ENCODE measurements at regions not wholly inside any gene's neighbourhood (a gene's known extent, or its start where the extent isn't known, plus 50 kb on each side); places are given as distances from the start of the nearest gene placed in this dataset.

DNA sequence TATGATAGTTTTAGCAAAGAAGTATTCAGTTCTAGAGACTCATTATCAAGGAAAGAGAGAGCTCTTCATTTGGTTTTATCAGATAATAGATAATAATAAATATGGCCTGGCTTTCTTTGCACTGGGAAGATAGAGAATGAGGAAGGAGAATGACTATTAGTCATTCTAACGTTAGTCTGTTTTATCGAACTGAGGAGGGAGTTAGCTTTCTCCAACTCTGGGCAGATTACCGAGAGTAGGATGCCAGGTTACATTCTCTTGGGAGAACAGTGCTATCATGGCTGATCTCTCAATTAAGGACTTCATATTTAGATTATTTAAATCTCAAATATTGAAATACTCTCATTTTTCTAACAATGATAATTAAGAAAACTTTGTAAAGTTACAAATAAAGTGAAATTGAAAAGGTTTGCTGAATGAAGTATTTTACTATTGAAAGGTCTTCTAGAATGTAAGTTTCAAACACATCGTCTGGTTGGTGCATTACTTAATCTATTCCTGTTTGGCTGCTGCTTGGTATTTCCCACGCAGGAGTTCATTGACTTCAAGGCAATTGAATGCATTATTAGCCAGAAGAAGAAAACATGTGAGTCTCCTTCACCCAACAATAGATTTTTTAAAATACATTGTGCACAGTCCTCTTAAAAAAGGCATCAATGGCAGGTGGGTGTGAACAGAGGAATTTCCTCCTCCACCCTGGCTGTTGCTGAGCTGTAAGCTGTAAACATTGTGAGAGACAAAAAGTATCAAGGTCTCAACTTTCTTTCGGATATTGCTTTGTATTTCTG lies 140.8 kb downstream of the C9orf152 start:
- DNase-seq, result peak; percentile 46 to 67 (median 64)

GRCh38 chr9:110068212-110068611 lies 139.7 kb downstream of the C9orf152 start:
- DNase-seq, result no peak

GRCh38 chr9:110069326-110070248 lies 138.4 kb downstream of the C9orf152 start:
- peak; percentile 95 to 99 (median 96) for DNase-seq

DNA sequence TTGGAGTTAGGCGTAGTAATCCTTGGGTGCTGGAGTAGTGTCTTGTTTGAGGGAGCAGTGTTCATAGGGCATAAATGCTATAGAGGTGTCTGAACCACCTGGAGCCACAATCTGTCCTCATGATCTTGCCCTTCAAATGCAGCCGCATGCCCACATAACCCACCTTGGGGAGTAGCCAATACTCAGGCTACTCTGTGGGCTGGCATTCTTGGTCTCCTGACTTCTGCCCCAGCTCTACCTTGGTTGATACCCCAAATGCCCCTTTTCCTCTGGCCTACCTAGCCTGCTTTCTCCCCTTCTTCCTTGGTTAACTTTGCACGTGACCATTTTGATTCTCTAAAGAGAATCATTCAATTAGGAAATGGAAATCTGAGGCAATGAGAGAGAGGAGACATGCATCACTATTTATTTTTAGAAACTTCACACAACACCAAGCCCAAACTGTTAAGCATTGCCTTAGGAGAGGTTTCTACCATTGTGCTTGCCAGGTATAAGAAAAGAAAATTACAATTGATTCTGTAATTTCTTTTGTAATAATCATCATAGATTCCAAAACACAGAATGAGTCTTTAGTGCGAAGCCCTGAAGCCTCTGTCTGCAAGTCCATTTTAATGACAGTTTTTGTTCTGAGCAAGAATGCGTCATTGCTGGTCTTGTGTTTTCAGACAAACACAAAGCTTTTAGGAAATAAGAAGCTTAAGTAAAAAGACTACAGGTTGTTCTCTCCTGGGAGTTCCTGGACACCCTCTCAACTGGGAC lies 135.2 kb downstream of the C9orf152 start:
- no peak for DNase-seq

DNA sequence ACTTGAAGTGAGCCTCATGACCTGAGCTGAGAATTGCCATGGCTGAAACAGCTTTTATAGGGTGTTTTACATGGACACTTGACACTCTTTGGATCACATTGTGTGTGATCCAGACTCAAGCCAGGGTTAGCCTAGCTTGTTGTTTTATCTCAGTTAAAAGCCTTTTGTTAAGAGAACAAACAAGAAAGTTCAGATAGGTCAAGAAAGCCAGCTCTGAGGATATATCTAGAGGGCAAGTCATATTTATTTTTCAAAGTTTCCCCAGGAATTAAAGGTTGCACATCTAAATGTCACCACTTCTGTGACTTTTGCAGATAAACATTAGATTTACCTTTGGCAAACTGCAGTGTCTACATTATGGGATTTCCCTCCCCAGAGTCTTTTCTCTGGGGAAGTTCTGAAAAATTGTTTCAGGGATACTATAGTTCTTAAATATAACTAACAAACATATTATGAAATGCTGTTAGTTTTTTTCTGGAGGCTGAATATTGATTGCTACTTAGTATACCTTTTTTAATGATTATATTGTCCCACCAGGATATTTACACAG lies 134.5 kb downstream of the C9orf152 start:
- DNase-seq, result peak in 2 of 3 donors; percentile 66 to 77

DNA sequence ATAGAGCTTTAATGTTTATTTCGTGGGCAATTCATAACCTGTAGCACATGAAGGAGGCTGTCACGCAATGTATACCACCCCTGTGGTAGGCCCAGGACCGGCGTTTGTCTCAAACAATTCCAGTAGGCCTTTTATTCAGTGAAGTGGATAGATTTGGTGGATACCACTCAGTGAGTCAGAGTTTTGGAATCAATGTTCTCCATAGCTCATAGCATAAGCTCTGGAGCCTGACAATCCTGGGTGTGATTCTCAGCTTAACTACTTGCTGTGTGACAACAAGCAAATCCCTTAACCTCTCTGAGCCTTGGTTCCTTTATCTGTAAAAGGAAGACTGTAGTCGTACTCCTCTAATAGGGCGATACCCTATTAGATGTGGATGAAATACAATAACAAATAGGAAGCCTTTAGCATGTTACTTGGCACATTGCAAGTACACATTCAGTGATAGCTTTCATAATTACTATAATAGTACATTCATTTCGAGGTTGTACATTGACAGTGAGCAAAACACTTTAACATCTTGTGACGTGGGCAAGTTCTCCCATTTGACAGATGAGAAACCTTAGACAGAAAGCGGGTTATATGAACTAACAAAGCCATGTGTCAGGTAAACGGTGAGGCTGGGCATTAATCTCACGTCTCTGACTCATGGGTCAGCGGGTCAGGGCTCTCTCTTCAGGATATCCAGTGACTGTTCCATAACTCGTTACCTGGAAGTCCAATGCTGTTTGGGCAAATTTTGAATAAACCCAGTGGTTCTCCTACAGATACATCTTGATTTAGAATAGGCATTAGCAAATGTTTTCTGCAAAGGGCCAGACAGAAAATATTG lies 130.8 kb downstream of the C9orf152 start:
- DNase-seq, result no peak

- DNase-seq, result no peak
Measured at GRCh38 chr9:110077925-110078324, 130.0 kb downstream of the C9orf152 start.

GRCh38 chr9:110078604-110079003 lies 129.4 kb downstream of the C9orf152 start:
- DNase-seq, result no peak

DNA sequence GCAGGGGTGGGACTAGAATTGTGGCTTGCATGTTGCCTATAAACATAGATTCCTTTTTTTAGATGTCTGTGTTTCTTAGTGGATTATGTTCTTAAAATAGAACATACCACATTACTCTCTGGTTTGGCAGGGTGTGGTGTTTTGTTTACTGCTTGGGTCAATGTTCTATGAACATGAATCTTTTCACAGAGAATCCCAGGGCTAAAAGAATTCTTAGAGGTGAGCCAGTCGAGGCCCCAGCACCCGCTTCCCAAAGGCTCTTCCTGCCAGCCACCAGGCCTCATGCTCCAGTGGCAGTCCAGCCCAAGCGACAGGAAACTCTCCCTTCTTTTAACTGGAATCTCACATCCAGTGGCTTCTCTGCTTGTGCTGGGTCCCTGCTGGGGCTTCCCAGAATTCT lies 126.6 kb downstream of the C9orf152 start:
- DNase-seq, result no peak

GRCh38 chr9:110083866-110084265 lies 124.1 kb downstream of the C9orf152 start:
- no peak for DNase-seq

DNA sequence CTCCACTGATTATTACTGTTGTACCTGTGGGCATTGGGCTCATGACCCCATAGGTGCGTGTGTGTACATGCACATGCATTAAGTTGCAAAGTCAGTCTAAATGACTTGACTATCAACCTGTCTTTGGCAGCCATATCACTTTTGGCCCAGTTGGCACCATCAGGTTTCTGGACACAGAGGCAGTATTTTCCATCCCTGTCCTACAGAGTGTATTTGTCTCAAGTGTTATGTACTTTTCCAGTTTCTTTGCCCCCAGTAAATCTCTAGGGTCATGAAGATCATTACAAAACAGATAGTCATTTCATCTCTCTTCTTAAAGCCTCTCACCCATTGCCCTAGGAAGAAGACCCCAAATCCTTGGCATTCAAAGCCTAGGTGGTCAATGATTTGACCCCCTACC lies 121.4 kb downstream of the C9orf152 start:
- no peak for DNase-seq

GRCh38 chr9:110087605-110088004 lies 120.4 kb downstream of the C9orf152 start:
- no peak for DNase-seq

- DNase-seq, result no peak
Measured at GRCh38 chr9:110088099-110088498, 119.9 kb downstream of the C9orf152 start.

DNA sequence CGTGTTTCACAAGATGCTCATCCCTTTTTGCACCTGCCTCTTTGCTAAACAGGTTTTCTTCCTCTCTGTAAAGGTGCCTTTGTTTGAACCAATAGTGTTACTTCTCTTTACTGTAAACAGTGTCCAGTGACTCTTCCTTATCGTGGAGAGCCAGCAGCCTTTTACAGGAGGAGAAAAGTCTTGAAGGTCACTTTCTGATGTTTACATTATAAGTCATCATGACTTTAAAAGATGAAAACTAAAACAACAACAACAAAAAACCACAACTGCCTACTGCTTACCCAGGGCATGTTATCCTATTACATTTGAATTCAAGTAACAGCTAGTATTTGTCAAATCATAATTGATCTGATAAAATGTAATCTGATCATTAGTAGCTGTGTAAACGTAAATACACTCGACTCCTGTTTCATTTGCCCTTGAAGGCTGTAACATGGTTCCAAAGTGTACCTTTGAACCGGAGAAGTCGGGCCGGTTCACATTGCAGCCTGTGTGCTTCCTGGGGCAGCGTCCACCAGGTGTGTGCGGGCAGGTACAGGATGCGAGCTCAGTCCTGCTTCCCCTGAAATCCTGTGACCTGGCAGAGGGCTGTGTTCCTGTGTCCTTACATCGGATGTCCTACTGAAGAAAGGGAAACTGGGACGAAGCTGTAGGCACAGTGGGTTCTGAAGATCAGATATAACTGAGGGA lies 118.1 kb downstream of the C9orf152 start:
- DNase-seq, result no peak

- no peak for DNase-seq
Measured at GRCh38 chr9:110092792-110093191, 115.2 kb downstream of the C9orf152 start.

DNA sequence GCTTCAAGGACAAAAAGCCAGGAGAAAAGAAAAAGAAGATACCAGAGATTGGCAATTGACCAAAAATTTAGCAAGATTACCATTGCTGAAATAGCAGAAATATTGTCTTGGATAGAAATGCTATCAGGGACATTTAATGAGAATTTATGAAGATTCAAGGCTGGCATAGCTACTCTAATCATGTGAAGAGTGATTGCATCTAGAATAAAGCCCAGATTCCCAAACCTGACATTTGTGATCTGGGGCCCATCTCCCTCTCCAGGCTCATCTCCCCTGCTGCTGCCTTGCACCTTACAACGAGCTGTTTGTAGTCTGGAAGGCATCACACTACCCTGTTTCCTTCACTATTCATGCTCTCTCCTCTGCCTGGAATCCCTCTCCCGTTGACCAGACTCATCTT lies 114.5 kb downstream of the C9orf152 start:
- no peak for DNase-seq

- no peak for DNase-seq
Measured at GRCh38 chr9:110093871-110094270, 114.1 kb downstream of the C9orf152 start.

DNA sequence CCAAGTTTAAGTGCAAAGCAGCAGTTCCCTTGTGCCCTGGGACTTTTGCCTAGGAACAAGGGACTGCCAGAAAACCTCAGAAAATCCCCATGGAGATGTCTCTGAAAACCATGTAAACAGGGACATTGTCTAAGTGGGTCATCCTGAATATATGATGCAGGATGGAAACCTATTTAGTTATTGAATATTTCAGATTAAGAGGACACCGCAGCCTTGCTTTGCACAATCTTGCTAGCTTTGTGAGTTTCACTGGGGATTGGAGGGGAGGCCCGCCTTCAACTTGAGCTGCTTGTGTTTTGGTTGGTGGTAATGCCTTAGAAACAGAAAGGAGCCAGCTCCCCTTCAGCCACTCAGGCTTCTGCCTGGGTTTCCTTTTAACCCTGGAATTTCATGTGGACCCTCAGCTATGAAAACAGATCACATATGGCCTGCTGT lies 112.8 kb downstream of the C9orf152 start:
- peak in 1 of 3 donors; percentile 56 for DNase-seq

DNA sequence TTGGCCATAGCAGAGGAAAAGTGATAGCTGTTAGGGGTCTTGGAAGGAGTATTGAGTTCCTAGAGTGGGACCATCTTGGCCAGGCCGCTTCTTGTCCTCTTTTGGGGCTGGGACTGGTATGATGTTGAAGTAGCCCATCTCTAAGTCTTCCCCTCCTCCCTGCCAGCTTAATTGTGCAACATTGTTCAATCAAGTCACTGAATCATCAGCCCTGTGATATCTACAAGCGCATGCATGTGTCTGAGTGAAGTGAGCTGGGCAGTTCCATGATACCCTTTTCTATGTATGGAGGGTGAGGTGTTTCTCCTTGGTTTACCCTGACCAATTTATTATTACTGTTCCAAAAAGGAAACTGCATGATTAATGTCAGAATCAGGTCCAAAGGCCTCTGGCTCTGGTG lies 112.2 kb downstream of the C9orf152 start:
- peak; percentile 76 to 87 (median 80) for DNase-seq

DNA sequence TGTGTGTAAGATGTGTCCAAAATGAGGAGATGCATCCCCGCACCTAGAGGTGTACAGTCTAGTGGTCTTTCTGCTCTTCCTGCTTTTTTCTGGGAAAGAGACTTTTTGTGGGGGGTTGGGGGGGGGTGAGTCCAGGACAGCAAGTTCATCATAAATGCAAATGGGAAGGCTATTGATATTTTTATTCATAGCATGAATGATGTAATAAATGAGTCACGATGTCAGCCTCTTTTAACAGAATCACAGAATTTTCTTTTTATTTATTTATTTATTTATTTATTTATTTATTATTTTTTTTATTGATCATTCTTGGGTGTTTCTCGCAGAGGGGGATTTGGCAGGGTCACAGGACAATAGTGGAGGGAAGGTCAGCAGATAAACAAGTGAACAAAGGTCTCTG lies 111.3 kb downstream of the C9orf152 start:
- DNase-seq, result peak in 1 of 3 donors; percentile 55

Measured in suppressor macrophage treated with lipopolysaccharide for 1 hour (primary cell).